NCI-H2081 treated with DMSO at 0.1 percent for 48 hours (cell line): ENCODE measurements at regions not wholly inside any gene's neighbourhood (a gene's known extent, or its start where the extent isn't known, plus 50 kb on each side); places are given as distances from the start of the nearest gene placed in this dataset.

Source experiments
- DNase-seq: peaks from one replicate; lab custom pipeline; 2025; lab: John Stamatoyannopoulos, UW

DNA sequence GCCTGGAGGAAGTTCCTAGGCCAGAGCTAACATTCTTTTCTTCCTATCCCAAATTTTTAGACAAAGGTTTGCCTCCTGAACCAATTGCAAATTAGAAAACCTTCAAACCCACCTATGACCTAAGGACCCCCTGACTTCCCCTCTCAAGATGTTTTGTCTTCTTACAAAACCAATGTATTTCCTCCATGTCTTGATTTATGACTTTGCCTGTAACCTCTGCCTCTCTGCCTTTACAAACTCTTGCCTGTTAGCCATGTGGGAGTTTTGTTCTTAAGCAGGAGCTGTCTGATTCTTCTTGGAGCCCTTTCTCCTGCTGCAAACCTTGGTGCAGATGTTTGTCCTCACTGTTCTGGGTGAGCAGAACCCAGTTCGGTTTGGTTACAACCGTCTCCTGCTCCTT is 222.3 kb upstream of the BOD1L1 start:
- no peak for DNase-seq

GRCh38 chr4:13851085-13851940 is 223.8 kb upstream of the BOD1L1 start:
- no peak for DNase-seq

GRCh38 chr4:13852411-13852810 is 224.9 kb upstream of the BOD1L1 start:
- DNase-seq: no peak

DNA sequence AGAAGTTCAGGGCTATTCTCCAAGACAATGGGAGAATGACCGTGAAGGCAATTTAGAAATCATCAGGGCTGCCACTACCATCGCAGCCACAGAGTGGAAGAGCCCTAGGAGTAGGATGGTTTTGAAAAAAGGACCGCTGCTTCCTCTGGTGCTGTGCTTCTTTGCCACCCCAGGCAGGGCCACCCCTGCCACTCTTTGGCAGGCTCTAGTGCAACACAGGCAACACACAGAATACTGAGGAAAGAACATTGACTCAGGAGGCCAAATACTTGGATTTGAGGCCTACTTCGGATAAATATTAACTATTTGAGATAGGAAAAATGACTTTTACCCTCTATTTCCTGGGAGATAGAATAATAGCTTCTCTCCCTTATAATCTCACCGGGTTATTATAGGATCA is 228.9 kb upstream of the BOD1L1 start:
- no peak for DNase-seq

DNA sequence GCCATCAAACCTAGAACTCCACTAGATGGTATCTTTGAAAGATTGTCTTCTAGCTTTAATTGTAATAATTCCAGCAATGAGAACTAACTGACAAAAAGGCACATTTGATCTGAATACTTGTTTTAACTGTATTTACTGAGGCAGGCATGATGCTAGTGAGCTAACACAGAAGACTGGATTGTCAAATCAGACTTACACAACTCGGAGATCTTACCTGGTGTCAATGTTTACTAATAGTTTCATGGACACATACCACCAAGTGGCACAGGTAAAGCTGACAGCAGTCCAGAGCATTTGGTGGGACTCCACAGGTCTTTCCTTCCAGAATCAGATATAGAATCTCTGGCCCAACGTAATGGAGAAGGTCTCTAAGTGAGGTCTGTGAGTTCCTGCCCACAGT is 229.9 kb upstream of the BOD1L1 start:
- no peak for DNase-seq

DNA sequence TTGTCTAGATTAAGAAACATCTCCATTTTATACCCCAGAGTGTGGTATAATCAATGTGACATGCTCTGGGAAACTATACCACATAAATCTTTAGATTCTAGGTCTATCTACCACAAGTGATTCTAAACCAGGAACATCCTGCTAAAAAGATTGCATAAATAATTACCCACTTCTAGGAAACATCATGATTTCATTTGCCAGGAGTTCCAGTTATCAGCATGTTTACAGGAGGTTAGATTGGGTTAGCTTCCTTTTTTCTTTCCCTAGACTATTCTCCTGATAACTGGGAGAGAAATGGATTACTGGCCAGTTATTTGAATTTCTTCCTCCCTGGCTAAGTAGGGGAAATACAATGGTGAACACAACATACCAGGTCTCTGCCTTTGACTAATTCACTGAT is 230.3 kb upstream of the BOD1L1 start:
- DNase-seq: no peak

DNA sequence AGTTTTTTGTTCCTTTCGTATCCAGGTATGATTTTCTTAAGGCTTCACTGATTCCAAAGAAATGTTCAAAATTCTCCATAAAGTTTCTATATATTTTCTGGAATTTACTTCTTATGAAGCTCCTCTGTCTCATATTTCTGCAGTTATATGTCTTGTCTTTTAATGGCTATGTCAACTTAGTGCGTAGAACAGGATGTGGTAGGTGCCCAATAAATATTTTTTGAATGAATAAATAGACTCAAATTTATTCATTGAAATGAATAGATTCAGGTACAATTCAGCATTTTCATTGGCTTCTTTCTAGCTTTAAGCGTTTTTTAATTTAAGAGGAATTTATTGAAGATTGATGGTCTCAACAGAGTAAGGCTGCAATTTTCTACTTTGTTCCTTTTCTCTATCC is 231.9 kb upstream of the BOD1L1 start:
- no peak for DNase-seq

GRCh38 chr4:13860126-13860525 is 232.6 kb upstream of the BOD1L1 start:
- no peak for DNase-seq

- DNase-seq: no peak
Observed at GRCh38 chr4:13865871-13866669, 238.5 kb upstream of the BOD1L1 start.

DNA sequence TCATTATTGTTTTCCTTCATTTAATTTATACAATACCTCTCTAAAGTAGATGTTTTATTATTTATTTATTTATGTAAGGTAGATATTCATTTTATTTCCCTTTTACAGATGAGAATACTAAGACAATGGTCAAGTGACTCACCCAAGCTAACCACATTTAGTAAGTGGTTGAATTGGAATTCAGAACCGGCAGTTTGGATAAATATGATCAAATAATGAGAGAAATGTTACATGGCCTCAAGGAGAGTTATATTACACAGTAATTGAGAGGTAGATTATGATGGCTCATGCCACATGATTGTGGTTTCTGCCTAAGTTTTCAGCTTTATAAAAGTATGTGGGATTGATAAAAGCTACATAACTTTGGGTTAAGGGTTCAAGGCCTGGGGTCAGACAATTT is 239.4 kb upstream of the BOD1L1 start:
- DNase-seq: no peak

DNA sequence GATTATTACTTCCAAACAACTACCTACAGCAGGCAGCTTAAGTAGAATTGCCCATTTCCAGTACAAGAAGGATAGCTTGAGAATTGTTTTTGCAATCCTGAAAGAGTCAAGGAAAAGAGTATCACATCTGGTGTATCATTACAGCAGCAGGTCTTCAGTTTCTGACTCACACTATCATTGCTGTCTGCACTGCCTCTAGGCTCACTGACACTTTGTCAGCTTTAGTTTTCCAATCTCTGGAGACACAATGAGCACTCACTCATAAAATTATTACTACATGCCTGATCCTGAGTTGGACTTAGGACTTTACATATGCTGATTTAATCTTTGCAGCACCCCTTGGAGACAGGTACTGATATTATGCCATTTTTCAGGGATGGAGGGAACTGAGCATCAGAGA is 244.6 kb upstream of the BOD1L1 start:
- no peak for DNase-seq

DNA sequence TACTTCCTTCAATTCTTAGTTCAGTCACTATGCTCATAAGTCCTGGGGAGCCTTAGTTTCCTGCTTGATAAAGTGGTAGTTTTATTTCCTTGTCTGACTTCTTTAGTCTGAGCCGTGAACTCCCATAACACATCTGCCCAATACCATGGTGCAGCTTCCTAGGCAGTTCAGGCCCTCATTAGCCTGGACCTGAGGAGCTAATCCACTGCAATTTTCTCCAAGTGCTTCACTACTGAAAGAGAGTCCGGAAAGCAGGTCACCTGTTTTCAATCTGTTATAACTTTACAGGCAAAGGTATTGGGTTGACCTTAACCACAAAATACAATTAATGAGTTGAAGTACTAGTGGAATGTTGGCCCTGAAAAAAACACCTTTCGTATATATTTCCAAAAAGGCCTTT is 245.4 kb upstream of the BOD1L1 start:
- DNase-seq: no peak

- no peak for DNase-seq
Observed at GRCh38 chr4:13875181-13875580, 247.7 kb upstream of the BOD1L1 start.

DNA sequence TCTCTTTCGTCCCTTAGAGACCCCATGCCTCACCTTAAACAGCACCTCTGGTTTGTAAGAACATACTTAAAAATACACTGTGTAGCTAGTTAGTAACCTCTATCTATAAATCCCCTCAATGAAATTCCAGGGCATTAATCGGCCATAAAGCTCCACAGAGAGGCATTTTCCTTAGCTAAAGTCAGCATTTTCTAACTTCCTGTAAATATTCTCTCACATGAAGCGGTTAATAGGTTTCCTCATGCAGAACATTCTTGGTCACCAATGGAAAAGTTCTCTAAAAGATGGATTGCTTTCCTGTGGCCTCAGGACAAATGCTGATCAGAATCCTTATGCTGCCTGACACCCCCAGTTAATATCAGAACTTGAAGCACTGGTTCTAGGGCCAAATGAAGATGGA is 248.6 kb upstream of the BOD1L1 start:
- no peak for DNase-seq

DNA sequence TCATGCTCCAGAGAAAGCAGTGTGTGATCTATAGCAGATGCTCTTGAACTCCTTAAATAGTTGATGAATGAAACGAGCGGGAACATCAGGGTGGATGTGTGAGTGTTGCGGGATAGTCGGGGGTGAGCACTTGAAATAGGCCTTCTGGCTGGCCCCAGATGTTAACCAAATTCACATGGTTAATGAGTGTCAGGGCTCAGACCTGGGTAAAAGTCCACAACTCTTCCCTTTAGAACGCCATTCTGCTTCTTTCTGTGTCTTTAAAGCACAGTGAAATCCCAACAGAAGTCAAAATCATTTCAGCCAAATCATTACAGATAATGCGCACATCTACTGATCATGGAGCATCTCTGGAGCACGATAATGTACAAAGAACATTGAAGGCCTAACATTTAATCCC is 249.4 kb upstream of the BOD1L1 start:
- DNase-seq: no peak

DNA sequence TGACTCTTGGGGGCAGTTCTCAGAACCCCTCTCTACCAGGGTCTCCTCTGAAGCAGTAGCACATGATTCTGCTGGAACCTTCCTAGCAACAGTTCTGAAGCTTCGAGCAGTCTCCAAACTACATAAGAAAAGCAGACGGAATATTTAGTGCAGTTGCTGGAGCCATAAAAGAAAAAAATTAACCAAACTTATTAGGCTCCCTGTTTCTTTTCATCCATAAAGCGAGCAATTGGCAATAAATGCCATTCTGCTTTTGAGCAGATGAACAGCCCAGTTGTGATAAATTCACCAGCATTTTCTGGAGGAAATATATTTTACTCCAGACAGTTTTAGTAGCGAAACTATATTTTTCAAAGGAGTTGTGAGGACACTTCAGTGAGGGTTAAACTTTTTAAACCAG is 250.1 kb upstream of the BOD1L1 start:
- DNase-seq: no peak

DNA sequence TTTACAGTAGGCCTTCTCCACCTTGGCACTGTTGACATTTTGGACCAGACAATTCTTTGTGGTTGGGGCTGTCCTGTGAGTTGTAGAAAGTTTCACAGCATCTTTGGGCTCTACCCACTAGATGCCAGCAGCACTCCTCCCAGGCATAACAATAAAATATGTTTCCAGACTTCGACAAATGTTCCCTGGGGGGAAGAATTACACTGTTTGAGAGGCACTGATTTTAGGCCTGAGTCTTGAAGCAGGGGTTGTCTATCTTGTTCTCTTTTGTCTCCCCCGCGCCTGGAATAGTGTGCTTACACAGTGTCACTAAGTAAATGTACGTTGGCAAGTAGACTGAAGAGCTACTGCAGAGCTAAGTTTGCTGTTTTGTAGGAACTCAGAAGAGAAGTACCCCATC is 254.4 kb upstream of the BOD1L1 start:
- DNase-seq: no peak

DNA sequence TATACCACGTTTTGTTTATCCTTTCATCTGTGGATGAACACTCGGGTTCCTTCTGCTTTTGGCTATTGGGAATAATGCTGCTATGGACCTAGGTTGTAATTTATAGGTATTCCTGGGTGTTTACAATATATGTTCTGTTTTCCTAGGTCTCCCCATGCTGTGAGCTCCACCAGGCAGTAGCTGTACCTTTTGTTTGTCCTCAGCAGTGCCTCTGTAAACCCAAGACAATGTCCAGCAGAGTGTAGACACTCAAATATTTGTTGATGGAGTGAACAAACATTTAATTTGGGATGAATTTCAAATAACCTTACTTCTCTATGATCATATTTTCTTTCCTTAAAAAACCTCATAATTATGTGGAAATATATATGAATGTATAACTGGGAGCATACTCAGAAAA is 259.5 kb upstream of the BOD1L1 start:
- DNase-seq: no peak

GRCh38 chr4:13888112-13888511 is 260.6 kb upstream of the BOD1L1 start:
- no peak for DNase-seq

- DNase-seq: no peak
Observed at GRCh38 chr4:13891544-13891939, 264.0 kb upstream of the BOD1L1 start.

GRCh38 chr4:13892739-13893105 is 265.2 kb upstream of the BOD1L1 start:
- no peak for DNase-seq

- DNase-seq: no peak
Observed at GRCh38 chr4:13893211-13893610, 265.7 kb upstream of the BOD1L1 start.

DNA sequence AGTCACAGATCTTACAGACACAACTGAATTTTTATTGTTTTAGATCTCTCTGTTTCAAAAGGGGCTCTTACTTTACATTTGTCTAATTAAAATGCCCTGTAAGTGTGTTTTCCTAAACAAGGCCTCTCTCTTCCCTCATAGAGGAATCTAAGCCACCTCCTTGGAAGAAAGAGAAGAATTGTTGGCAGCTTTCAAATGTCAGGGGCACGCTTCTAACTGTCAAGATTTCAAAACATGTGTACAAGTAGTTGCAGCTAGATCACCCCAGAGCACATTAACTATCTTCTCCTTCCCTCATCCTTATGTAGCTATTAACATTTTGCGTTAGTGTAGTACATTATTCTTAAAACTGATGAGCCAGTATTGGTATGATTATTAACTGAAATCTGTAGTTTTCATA is 266.5 kb upstream of the BOD1L1 start:
- DNase-seq: no peak

- no peak for DNase-seq
Observed at GRCh38 chr4:13900780-13901179, 273.3 kb upstream of the BOD1L1 start.
